ENCODE measurements at regions not wholly inside any gene's neighbourhood (a gene's known extent, or its start where the extent isn't known, plus 50 kb on each side); places are given as distances from the start of the nearest gene placed in this dataset.

GRCh38 chr2:56455642-56456041, 271.9 kb downstream of the CCDC85A start:
- H3K79me2 ChIP-seq (ENCODE audit: insufficient read depth, low read length), result no peaks in the 10 kb centered on the region
- H2AFZ ChIP-seq (ENCODE audit: low read length), result no peak overlapping the region
- no peak overlapping the region for H3K4me3 ChIP-seq (ENCODE audit: low read length, poor library complexity, severe bottlenecking)
- no peak overlapping the region for H3K4me2 ChIP-seq (ENCODE audit: low read depth, low read length, poor library complexity, severe bottlenecking)
- no peaks in the 10 kb centered on the region for H3K27me3 ChIP-seq (ENCODE audit: insufficient read depth, low read length, poor library complexity, severe bottlenecking)
- TF ChIP-seq EZH2phosphoT487 (IDR thresholded peaks at IDR 0.05; ENCODE audit: borderline replicate concordance), result no peak
- TF ChIP-seq CTCF (conservative IDR thresholded peaks at IDR 0.05; ENCODE audit: low read length), result no peak
- H4K20me1 ChIP-seq (ENCODE audit: insufficient read depth, low read length, poor library complexity, severe bottlenecking), result no peaks in the 10 kb centered on the region
- H3F3A ChIP-seq (ENCODE audit: low read depth), result no peaks in the 10 kb centered on the region
- no peak overlapping the region for H3K9ac ChIP-seq (ENCODE audit: low read depth, low read length, poor library complexity, severe bottlenecking)
- no peaks in the 10 kb centered on the region for H3K9me3 ChIP-seq (ENCODE audit: insufficient read depth, low read depth, low read length)
- H3K4me1 ChIP-seq (ENCODE audit: insufficient read depth, low read length, poor library complexity, severe bottlenecking), result no peaks in the 10 kb centered on the region
- no peaks in the 10 kb centered on the region for H3K9me2 ChIP-seq (replicated peaks; ENCODE audit: low read depth, low read length)
- no peaks in the 10 kb centered on the region for H3K36me3 ChIP-seq (ENCODE audit: insufficient read depth, low read length)

- TF ChIP-seq EZH2phosphoT487 (IDR thresholded peaks at IDR 0.05; ENCODE audit: borderline replicate concordance), result no peak
- Histone ChIP-seq H4K20me1 (ENCODE audit: insufficient read depth, low read length, poor library complexity, severe bottlenecking) (no peaks in the 10 kb centered on the region), H3F3A (ENCODE audit: low read depth) (no peaks in the 10 kb centered on the region), H3K36me3 (ENCODE audit: insufficient read depth, low read length) (no peaks in the 10 kb centered on the region), H3K9me3 (ENCODE audit: insufficient read depth, low read depth, low read length) (no peaks in the 10 kb centered on the region), H3K4me3 (ENCODE audit: low read length, poor library complexity, severe bottlenecking) (no peak overlapping the region), H3K4me1 (ENCODE audit: insufficient read depth, low read length, poor library complexity, severe bottlenecking) (no peaks in the 10 kb centered on the region), H2AFZ (ENCODE audit: low read length) (no peak overlapping the region), H3K9me2 (replicated peaks; ENCODE audit: low read depth, low read length) (no peaks in the 10 kb centered on the region), H3K27me3 (ENCODE audit: insufficient read depth, low read length, poor library complexity, severe bottlenecking) (no peaks in the 10 kb centered on the region), H3K79me2 (ENCODE audit: insufficient read depth, low read length) (no peaks in the 10 kb centered on the region), H3K4me2 (ENCODE audit: low read depth, low read length, poor library complexity, severe bottlenecking) (no peak overlapping the region), H3K9ac (ENCODE audit: low read depth, low read length, poor library complexity, severe bottlenecking) (no peak overlapping the region)
These were observed 273.0 kb downstream of the CCDC85A start for GRCh38 chr2:56456791-56457190.

GRCh38 chr2:56460508-56460907, 276.7 kb downstream of the CCDC85A start:
- Histone ChIP-seq H3K9me2 (replicated peaks; ENCODE audit: low read depth, low read length) (no peaks in the 10 kb centered on the region), H4K20me1 (ENCODE audit: insufficient read depth, low read length, poor library complexity, severe bottlenecking) (no peaks in the 10 kb centered on the region), H2AFZ (ENCODE audit: low read length) (no peak overlapping the region), H3K79me2 (ENCODE audit: insufficient read depth, low read length) (no peaks in the 10 kb centered on the region), H3K9me3 (ENCODE audit: insufficient read depth, low read depth, low read length) (no peaks in the 10 kb centered on the region), H3K36me3 (ENCODE audit: insufficient read depth, low read length) (no peaks in the 10 kb centered on the region), H3K4me1 (ENCODE audit: insufficient read depth, low read length, poor library complexity, severe bottlenecking) (no peaks in the 10 kb centered on the region), H3F3A (ENCODE audit: low read depth) (no peaks in the 10 kb centered on the region), H3K4me3 (ENCODE audit: low read length, poor library complexity, severe bottlenecking) (no peak overlapping the region), H3K9ac (ENCODE audit: low read depth, low read length, poor library complexity, severe bottlenecking) (no peak overlapping the region), H3K4me2 (ENCODE audit: low read depth, low read length, poor library complexity, severe bottlenecking) (no peak overlapping the region), H3K27me3 (ENCODE audit: insufficient read depth, low read length, poor library complexity, severe bottlenecking) (no peaks in the 10 kb centered on the region)
- TF ChIP-seq CTCF (conservative IDR thresholded peaks at IDR 0.05; ENCODE audit: low read length) (no peak), EZH2phosphoT487 (IDR thresholded peaks at IDR 0.05; ENCODE audit: borderline replicate concordance) (no peak)

GRCh38 chr2:56464066-56464465, 280.3 kb downstream of the CCDC85A start:
- H3K9ac ChIP-seq (ENCODE audit: low read depth, low read length, poor library complexity, severe bottlenecking), result no peak overlapping the region
- H3K79me2 ChIP-seq (ENCODE audit: insufficient read depth, low read length), result no peaks in the 10 kb centered on the region
- H3K4me3 ChIP-seq (ENCODE audit: low read length, poor library complexity, severe bottlenecking), result no peak overlapping the region
- no peaks in the 10 kb centered on the region for H4K20me1 ChIP-seq (ENCODE audit: insufficient read depth, low read length, poor library complexity, severe bottlenecking)
- H3K9me3 ChIP-seq (ENCODE audit: insufficient read depth, low read depth, low read length), result no peaks in the 10 kb centered on the region
- no peaks in the 10 kb centered on the region for H3K36me3 ChIP-seq (ENCODE audit: insufficient read depth, low read length)
- no peaks in the 10 kb centered on the region for H3K9me2 ChIP-seq (replicated peaks; ENCODE audit: low read depth, low read length)
- no peaks in the 10 kb centered on the region for H3K4me1 ChIP-seq (ENCODE audit: insufficient read depth, low read length, poor library complexity, severe bottlenecking)
- H3K27me3 ChIP-seq (ENCODE audit: insufficient read depth, low read length, poor library complexity, severe bottlenecking), result no peaks in the 10 kb centered on the region
- TF ChIP-seq EZH2phosphoT487 (IDR thresholded peaks at IDR 0.05; ENCODE audit: borderline replicate concordance) (no peak), CTCF (conservative IDR thresholded peaks at IDR 0.05; ENCODE audit: low read length) (no peak)
- no peaks in the 10 kb centered on the region for H3F3A ChIP-seq (ENCODE audit: low read depth)
- no peak overlapping the region for H3K4me2 ChIP-seq (ENCODE audit: low read depth, low read length, poor library complexity, severe bottlenecking)
- H2AFZ ChIP-seq (ENCODE audit: low read length), result no peak overlapping the region
